ENCODE measurements at regions not wholly inside any gene's neighbourhood (a gene's known extent, or its start where the extent isn't known, plus 50 kb on each side); places are given as distances from the start of the nearest gene placed in this dataset.

DNA sequence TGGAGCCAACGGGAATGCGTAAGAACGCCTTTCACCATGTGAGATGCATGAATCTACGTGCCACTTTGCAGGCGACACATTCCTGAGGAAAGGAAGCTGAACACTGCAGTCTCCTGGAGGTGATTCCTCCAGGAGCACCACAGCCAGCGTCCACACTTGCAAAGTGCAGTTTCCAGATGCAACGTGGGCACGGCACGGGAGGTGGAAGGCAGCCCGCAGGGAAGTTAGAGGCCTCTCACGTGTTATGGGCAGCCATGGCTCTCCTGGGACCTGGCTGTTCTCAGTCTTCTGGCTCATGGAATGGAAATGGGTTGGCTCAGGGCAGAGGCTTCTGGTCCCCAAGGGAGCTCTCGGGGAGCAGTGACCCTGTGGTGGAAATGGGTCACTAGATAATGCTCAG is 381.0 kb upstream of the IRX4 start:
- in situ Hi-C loops (cut with HindIII; ENCODE audit: low pct_ligation_motif_present, low sequenced_read_pairs), result no loop called here
- no peaks in the 10 kb centered on the region for H3K36me3 ChIP-seq (replicated peaks)
- TF ChIP-seq, protein P1, sequence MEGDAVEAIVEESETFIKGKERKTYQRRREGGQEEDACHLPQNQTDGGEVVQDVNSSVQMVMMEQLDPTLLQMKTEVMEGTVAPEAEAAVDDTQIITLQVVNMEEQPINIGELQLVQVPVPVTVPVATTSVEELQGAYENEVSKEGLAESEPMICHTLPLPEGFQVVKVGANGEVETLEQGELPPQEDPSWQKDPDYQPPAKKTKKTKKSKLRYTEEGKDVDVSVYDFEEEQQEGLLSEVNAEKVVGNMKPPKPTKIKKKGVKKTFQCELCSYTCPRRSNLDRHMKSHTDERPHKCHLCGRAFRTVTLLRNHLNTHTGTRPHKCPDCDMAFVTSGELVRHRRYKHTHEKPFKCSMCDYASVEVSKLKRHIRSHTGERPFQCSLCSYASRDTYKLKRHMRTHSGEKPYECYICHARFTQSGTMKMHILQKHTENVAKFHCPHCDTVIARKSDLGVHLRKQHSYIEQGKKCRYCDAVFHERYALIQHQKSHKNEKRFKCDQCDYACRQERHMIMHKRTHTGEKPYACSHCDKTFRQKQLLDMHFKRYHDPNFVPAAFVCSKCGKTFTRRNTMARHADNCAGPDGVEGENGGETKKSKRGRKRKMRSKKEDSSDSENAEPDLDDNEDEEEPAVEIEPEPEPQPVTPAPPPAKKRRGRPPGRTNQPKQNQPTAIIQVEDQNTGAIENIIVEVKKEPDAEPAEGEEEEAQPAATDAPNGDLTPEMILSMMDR (IDR thresholded peaks at IDR 0.05; ENCODE audit: low read depth, low read length, missing control alignments), result no peak
- no peak overlapping the region for H3K27ac ChIP-seq
- no peak for DNase-seq
- H3K4me3 ChIP-seq (ENCODE audit: low read depth, low read length), result no peak overlapping the region
- no peaks in the 10 kb centered on the region for H3K27me3 ChIP-seq (replicated peaks)

DNA sequence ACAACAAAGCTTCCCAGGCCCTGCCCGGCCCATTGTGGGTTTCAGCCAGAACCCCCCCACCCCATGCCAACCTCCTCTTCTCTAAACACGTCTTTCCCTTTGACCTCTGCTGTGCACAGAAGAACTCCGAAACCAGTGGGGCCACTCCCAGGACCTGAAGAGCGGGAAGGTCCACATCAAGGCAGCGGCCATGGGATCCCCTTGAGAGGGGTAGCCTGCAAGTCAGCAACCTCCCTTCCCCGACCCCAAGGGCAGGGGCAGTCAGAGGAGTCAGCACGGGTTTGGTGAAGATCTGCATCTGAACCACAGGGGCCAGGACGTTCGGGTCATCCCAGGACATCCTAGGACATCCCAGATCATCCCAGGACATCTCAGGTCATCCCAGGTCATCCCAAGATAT is 379.9 kb upstream of the IRX4 start:
- Histone ChIP-seq H3K36me3 (replicated peaks) (no peaks in the 10 kb centered on the region), H3K27me3 (replicated peaks) (no peaks in the 10 kb centered on the region), H3K4me3 (ENCODE audit: low read depth, low read length) (no peak overlapping the region), H3K27ac (no peak overlapping the region)
- in situ Hi-C loops (cut with HindIII; ENCODE audit: low pct_ligation_motif_present, low sequenced_read_pairs), result no loop called here
- TF ChIP-seq, protein P1 (IDR thresholded peaks at IDR 0.05; ENCODE audit: low read depth, low read length, missing control alignments), result no peak
- no peak for DNase-seq

- H3K4me3 ChIP-seq (ENCODE audit: low read depth, low read length), result no peak overlapping the region
- no peak for DNase-seq
- H3K36me3 ChIP-seq (replicated peaks), result no peaks in the 10 kb centered on the region
- TF ChIP-seq, protein P1 (IDR thresholded peaks at IDR 0.05; ENCODE audit: low read depth, low read length, missing control alignments), result no peak
- no peak overlapping the region for H3K27ac ChIP-seq
- in situ Hi-C loops (cut with HindIII; ENCODE audit: low pct_ligation_motif_present, low sequenced_read_pairs), result no loop called here
- no peaks in the 10 kb centered on the region for H3K27me3 ChIP-seq (replicated peaks)
These were observed 378.4 kb upstream of the IRX4 start for GRCh38 chr5:2261004-2261703.

DNA sequence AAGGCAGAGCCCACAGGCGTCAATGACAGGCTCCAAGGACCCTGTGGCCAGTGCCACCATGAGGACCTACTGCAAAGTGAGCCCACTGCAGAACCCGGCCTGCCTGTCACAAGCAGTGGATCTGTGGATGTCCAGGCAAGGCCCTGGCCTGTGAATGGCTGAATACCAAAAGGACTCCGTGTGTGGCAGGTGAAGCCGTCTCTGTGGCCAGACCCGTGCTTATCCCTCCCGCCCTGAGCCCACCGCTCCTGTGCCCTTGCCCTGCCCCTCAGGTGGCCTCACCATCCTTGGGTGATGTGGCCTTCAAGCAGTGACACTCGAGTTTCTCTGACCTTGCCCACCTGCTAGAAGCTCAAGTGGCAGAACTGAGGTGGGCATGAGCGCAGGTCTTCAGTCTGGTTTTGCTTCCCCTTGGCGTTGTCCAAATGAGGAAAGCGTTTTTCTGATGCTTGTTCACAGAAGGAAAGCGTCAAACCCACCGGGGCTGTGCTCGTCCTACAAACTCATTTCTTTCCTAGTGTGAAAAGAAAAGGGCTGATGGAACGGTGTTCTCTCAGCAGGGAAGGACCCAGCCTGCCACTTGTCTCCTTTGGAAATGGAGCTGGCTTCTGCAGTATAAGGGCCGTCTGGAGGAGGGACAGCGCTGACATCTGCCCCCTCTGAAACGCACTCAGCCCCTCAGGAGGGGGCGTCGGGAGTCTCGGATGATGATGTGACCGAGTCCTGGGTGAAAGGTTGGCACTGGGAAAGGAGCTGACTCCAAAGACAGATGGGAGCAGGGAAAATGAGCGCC is 377.7 kb upstream of the IRX4 start:
- Histone ChIP-seq H3K4me3 (ENCODE audit: low read depth, low read length) (no peak overlapping the region), H3K27me3 (replicated peaks) (no peaks in the 10 kb centered on the region), H3K27ac (no peak overlapping the region), H3K36me3 (replicated peaks) (no peaks in the 10 kb centered on the region)
- no peak for DNase-seq
- in situ Hi-C loops (cut with HindIII; ENCODE audit: low pct_ligation_motif_present, low sequenced_read_pairs), result no loop called here
- TF ChIP-seq, protein P1 (IDR thresholded peaks at IDR 0.05; ENCODE audit: low read depth, low read length, missing control alignments), result no peak

- in situ Hi-C loops (cut with HindIII; ENCODE audit: low pct_ligation_motif_present, low sequenced_read_pairs), result no loop called here
These were observed 376.9 kb upstream of the IRX4 start for GRCh38 chr5:2259494-2260107.

More at GRCh38 chr5:2259494-2260107, 376.9 kb upstream of the IRX4 start:
- H3K36me3 ChIP-seq (replicated peaks), result no peaks in the 10 kb centered on the region
- no peaks in the 10 kb centered on the region for H3K27me3 ChIP-seq (replicated peaks)
- DNase-seq, result no peak
- no peak overlapping the region for H3K27ac ChIP-seq
- H3K4me3 ChIP-seq (ENCODE audit: low read depth, low read length), result no peak overlapping the region
- TF ChIP-seq, protein P1 (IDR thresholded peaks at IDR 0.05; ENCODE audit: low read depth, low read length, missing control alignments), result no peak

Measured in brain microvascular endothelial cell (primary cell).